GM13977 (cell line): ENCODE measurements at regions not wholly inside any gene's neighbourhood (a gene's known extent, or its start where the extent isn't known, plus 50 kb on each side); places are given as distances from the start of the nearest gene placed in this dataset.

Experiments
- DNase-seq: peaks from one replicate; pipeline ENCODE4 v3.0.0; 2012; ENCODE audit warnings: low spot score
- in situ Hi-C: fragments of 300-500 bp; cut with MboI; formaldehyde crosslinking; loops from one replicate; pipeline ENCODE4 v1.12.0; 2022; ENCODE audit warnings: low sequenced_read_pairs, low pct_unique_long_range_greater_than_20kb, mixed read lengths, inconsistent platforms; ENCODE audit not compliant: unreplicated experiment
- TF ChIP-seq, protein P1 (sequence below): IDR thresholded peaks from 2 replicates; pipeline ENCODE4 v1.5.1; 2012; ENCODE audit warnings: mild to moderate bottlenecking, control low read depth; ENCODE audit not compliant: insufficient read depth; ENCODE audit errors: extremely low read depth, missing control alignments

DNA sequence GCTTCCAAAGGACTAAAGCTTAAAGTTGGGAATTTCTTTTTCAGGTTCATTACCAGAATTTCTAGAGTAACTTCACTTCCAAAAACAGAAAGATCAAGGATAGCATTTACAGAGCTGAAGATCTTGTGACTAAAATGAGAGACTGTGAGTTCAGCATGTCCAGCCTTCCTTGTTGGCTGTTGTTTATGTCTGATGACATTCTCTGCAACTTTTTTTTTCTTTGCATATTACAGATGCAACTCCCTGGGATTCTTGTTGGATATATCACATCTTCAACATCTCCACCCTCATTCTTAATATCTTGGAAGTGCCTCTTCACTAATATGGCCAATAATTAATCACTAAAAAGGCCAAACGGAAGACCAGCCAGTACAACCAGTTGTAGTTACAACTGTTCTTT is 86.2 kb upstream of the FRMD4B start:
- TF ChIP-seq, protein P1, sequence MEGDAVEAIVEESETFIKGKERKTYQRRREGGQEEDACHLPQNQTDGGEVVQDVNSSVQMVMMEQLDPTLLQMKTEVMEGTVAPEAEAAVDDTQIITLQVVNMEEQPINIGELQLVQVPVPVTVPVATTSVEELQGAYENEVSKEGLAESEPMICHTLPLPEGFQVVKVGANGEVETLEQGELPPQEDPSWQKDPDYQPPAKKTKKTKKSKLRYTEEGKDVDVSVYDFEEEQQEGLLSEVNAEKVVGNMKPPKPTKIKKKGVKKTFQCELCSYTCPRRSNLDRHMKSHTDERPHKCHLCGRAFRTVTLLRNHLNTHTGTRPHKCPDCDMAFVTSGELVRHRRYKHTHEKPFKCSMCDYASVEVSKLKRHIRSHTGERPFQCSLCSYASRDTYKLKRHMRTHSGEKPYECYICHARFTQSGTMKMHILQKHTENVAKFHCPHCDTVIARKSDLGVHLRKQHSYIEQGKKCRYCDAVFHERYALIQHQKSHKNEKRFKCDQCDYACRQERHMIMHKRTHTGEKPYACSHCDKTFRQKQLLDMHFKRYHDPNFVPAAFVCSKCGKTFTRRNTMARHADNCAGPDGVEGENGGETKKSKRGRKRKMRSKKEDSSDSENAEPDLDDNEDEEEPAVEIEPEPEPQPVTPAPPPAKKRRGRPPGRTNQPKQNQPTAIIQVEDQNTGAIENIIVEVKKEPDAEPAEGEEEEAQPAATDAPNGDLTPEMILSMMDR, result no peak
- no peak for DNase-seq
- in situ Hi-C loops, result no loop called here

DNA sequence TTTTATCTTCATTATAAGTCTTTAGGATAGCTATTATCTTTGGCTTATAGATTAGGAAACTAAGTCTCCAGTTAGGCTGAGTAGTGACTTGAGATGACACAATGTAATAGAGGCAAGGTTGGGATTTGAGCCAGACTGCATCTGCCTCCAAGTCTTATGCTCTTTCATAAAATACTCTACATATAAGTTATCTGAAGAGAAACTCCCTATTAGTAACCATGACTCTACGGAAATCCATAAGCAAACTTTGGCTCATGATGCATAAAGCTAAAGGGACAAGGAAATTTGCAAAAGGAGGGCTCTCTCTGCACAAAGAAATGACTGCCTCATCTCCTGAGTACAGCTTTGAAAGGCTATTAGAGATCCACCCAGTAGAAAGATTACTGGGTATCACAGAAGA is 77.6 kb upstream of the FRMD4B start:
- TF ChIP-seq, protein P1, result no peak
- no peak for DNase-seq
- in situ Hi-C loops, result no loop called here

DNA sequence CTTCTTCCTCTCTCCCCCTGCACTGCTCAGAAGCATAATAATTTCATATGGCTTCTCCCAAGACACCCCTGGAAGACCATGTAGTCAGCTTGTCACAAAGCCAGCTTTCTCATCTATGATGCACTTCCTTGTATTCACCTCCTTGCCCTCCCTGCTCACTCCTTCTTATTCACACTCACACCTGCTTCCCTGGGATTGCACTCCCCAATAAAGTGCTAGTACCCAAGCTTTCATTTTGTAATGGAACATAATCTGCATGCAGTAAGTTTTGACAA is 76.9 kb upstream of the FRMD4B start:
- TF ChIP-seq, protein P1, result no peak
- in situ Hi-C loops, result no loop called here

DNA sequence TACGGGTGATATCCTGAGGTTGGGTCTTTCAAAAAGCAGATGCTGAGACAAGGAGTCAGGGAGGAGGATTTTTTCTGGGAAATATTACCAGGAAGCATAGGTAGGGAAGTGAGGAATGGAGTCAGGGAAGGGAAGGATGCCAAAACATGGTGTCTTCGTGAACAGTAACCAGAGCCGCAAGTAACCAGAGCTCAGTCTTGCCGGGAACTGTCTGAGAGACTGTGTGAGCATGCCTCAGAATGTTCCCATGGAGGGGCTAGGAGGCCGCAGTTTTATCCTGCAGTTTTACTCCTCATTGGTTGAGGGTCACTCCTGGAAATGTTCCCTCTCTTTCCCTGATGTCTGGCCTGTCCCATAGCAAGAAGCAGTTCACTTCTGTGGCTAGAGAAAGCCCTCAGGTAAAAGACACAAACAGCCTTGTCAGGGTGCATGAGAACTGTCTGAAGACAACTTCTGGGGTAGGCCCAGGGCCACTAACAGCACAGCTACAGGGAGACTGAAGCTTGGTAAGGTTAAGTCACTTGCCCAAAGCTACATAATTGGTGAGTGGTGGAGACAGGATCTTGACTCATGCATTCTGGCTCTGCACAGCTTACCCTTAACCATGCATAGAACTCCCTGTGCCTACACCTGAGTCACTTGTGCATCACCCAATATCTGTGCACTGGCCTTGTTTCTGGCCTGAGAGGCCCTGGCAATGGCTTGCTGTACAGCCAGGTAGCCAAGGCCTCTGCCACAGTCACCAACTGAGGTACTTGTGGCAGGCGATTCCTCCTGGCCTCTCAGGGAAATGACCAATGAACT is 76.3 kb upstream of the FRMD4B start:
- TF ChIP-seq, protein P1, result no peak
- DNase-seq, result no peak
- in situ Hi-C loops, result no loop called here

More for the DNA sequence above, 76.9 kb upstream of the FRMD4B start:
- DNase-seq, result no peak

DNA sequence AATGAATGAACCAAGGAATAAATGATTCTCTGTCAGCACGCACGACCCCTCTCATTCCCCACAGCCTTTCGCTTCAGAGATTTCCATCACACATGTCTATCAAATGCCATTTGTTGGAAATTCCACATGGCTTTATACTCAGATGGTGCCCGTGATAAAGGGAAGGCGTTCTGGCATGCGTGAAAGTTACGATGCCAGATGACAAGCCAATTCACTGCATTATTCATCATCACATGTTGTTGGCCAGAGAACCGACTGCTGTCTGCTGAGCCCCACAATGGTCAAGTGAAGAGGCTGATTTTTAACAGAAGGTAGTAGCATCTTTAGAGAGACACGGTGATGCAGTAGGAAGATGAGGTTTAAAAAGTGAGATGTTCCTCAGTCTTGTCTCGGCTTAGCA is 74.1 kb upstream of the FRMD4B start:
- no peak for DNase-seq
- TF ChIP-seq, protein P1, result no peak
- in situ Hi-C loops, result no loop called here

DNA sequence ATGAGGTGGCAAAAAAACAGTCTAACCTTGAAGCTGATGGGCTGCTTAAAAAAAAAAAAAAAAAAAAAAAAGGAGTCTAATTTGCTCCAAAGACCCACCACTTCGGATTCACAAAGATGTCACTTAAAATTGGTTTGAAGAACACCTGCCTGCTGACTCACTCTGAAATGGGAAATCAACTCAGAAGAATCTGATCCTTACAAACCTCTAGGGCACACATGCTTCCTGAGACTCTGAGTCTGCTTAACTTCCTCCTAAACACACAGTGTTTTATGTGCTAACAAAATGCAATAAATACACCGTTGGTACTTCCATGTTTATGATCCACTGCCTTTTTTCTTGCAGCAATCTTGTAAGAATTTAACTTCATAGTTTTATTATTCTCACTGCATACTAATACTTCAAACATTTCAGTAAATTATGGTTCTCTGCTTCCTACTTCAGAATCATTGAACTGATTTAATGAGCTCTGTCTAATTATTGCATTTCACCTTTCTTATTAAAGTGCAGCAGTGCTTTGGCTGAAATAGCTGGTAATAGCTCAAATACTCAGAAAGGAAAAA is 73.0 kb upstream of the FRMD4B start:
- DNase-seq, result no peak
- in situ Hi-C loops, result no loop called here
- TF ChIP-seq, protein P1, result no peak
